ENCODE measurements at regions not wholly inside any gene's neighbourhood (a gene's known extent, or its start where the extent isn't known, plus 50 kb on each side); places are given as distances from the start of the nearest gene placed in this dataset.

GRCh38 chr6:54991761-54992330 is 145.3 kb downstream of the FAM83B start:
- DNase-seq = no peak

- DNase-seq = peak; percentile 4
Observed at GRCh38 chr6:54992789-54993188, 146.2 kb downstream of the FAM83B start.

- no peak for DNase-seq
Observed at GRCh38 chr6:54993294-54993693, 146.7 kb downstream of the FAM83B start.

GRCh38 chr6:54993948-54994347 is 147.4 kb downstream of the FAM83B start:
- DNase-seq = no peak

- no peak for DNase-seq
Observed at GRCh38 chr6:54998576-54998975, 152.0 kb downstream of the FAM83B start.

GRCh38 chr6:55003719-55004430 is 157.3 kb downstream of the FAM83B start:
- peak; percentile 71 for DNase-seq

- no peak for DNase-seq
Observed at GRCh38 chr6:55009131-55009530, 162.6 kb downstream of the FAM83B start.

GRCh38 chr6:55011034-55011433 is 163.3 kb upstream of the HCRTR2 start:
- DNase-seq = no peak

- no peak for DNase-seq
Observed at GRCh38 chr6:55012454-55012853, 161.9 kb upstream of the HCRTR2 start.

GRCh38 chr6:55014321-55015088 is 159.8 kb upstream of the HCRTR2 start:
- DNase-seq = no peak

- no peak for DNase-seq
Observed at GRCh38 chr6:55016261-55016660, 158.1 kb upstream of the HCRTR2 start.

- DNase-seq = no peak
Observed at GRCh38 chr6:55017555-55018300, 156.6 kb upstream of the HCRTR2 start.

GRCh38 chr6:55019591-55019990 is 154.7 kb upstream of the HCRTR2 start:
- DNase-seq = no peak

- no peak for DNase-seq
Observed at GRCh38 chr6:55023230-55023629, 151.1 kb upstream of the HCRTR2 start.

- DNase-seq = no peak
Observed at GRCh38 chr6:55033016-55033546, 141.2 kb upstream of the HCRTR2 start.

GRCh38 chr6:55034752-55035151 is 139.6 kb upstream of the HCRTR2 start:
- no peak for DNase-seq

- DNase-seq = no peak
Observed at GRCh38 chr6:55040102-55040848, 134.0 kb upstream of the HCRTR2 start.

- peak; percentile 1 for DNase-seq
Observed at GRCh38 chr6:55046869-55047422, 127.4 kb upstream of the HCRTR2 start.

GRCh38 chr6:55047451-55048044 is 126.8 kb upstream of the HCRTR2 start:
- peak; percentile 4 for DNase-seq

- no peak for DNase-seq
Observed at GRCh38 chr6:55049866-55050265, 124.4 kb upstream of the HCRTR2 start.

- no peak for DNase-seq
Observed at GRCh38 chr6:55052846-55053245, 121.5 kb upstream of the HCRTR2 start.

- DNase-seq = no peak
Observed at GRCh38 chr6:55058682-55059081, 115.6 kb upstream of the HCRTR2 start.

All from hematopoietic multipotent progenitor cell treated with erythropoietin and hydrocortisone succinate and interleukin-3 and kit ligand, for 8 days (in vitro differentiated cells).